ENCODE measurements at regions not wholly inside any gene's neighbourhood (a gene's known extent, or its start where the extent isn't known, plus 50 kb on each side); places are given as distances from the start of the nearest gene placed in this dataset.

DNA sequence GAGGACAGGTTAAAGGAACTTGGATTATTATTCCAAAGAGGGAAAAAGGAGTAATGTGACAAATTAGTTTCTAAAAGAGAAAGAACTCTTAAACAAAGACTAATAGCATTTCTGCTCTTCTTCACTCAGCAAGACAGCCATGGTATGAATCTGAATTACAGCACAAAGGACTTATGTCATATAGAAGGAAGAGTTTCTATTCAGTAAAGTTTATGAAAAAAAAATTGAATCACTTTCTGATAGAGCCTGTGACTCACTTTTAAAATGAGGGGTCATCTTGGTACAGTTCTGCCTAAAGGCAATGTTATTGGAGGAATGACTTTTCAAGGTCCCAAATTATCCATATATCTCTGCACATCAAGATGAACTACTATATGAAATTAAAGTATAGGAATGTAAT is 101.7 kb downstream of the DUSP6 start:
- no peaks in the 10 kb centered on the region for H3K9me3 ChIP-seq (ENCODE audit: control extremely low read depth in 1 of 5, control insufficient read depth in 4 of 5, insufficient read depth in 2 of 5, low read depth in 1 of 5, low read length in 4 of 5)
- DNase-seq, result peak in 2 of 3 donors; percentile 52 to 72
- H3K27me3 ChIP-seq (replicated peaks in 2 of 5; ENCODE audit: control insufficient read depth in 4 of 5, insufficient read depth in 5 of 5, low read length in 4 of 5), result no peaks in the 10 kb centered on the region
- H3K4me1 ChIP-seq (ENCODE audit: control extremely low read depth in 1 of 4, control insufficient read depth in 4 of 4, insufficient read depth in 4 of 4, low read length in 3 of 4), result peaks cover 16 to 43% (median 31%) of the 10 kb centered on the region in 4 experiments
- H3K36me3 ChIP-seq (ENCODE audit: control insufficient read depth in 4 of 4, insufficient read depth in 4 of 4, low read length in 3 of 4), result no peaks in the 10 kb centered on the region
- ChIA-PET CTCF (interaction anchor here (0.6 to 1.6 kb wide), 2 partner anchors 12 to 293 kb away, joined by 3 to 4 read pairs; no protein-coding TSS in a partner anchor), POLR2A (no interaction called here)
- H3K4me3 ChIP-seq (ENCODE audit: control insufficient read depth in 1 of 7, extremely low read depth in 1 of 7, insufficient read depth in 4 of 7, low read depth in 2 of 7, low read length in 6 of 7), result peak overlapping the region in 2 of 7 experiments; percentile 5 to 8
- peak overlapping the region in 1 of 2 experiments; percentile 59 for H3K27ac ChIP-seq (ENCODE audit: insufficient read depth in 1 of 2, low read depth in 1 of 2, low read length in 2 of 2, poor library complexity in 1 of 2, severe bottlenecking in 2 of 2)

DNA sequence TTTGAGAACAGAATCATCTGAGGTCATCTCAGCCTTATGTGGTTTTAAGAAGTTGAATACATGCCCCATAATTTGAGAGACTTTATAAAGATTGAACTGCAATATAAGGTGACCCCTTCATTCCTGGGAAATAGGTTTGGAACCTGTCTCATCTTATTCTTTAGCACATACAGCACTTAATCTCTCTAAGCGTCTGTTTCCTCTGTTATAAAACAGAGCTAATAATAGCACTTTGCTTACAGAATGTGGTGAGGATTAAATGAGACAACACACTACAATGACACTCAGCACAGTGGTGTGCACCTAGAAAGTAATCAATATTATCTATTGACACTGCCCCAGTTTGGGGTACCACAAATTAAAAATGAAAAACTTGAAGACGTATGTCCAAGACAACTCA is 102.1 kb downstream of the DUSP6 start:
- Histone ChIP-seq H3K27me3 (replicated peaks in 2 of 5; ENCODE audit: control insufficient read depth in 4 of 5, insufficient read depth in 5 of 5, low read length in 4 of 5) (no peaks in the 10 kb centered on the region), H3K27ac (ENCODE audit: insufficient read depth in 1 of 2, low read depth in 1 of 2, low read length in 2 of 2, poor library complexity in 1 of 2, severe bottlenecking in 2 of 2) (peak overlapping the region in 1 of 2 experiments; percentile 59), H3K9me3 (ENCODE audit: control extremely low read depth in 1 of 5, control insufficient read depth in 4 of 5, insufficient read depth in 2 of 5, low read depth in 1 of 5, low read length in 4 of 5) (no peaks in the 10 kb centered on the region), H3K4me3 (ENCODE audit: control insufficient read depth in 1 of 7, extremely low read depth in 1 of 7, insufficient read depth in 4 of 7, low read depth in 2 of 7, low read length in 6 of 7) (peak overlapping the region in 2 of 7 experiments; percentile 5 to 8), H3K4me1 (ENCODE audit: control extremely low read depth in 1 of 4, control insufficient read depth in 4 of 4, insufficient read depth in 4 of 4, low read length in 3 of 4) (peaks cover 20 to 47% (median 35%) of the 10 kb centered on the region in 4 experiments), H3K36me3 (ENCODE audit: control insufficient read depth in 4 of 4, insufficient read depth in 4 of 4, low read length in 3 of 4) (no peaks in the 10 kb centered on the region)
- no CpG with 5 or more reads among the region's 2 CpGs for WGBS (ENCODE audit: insufficient coverage)
- peak in 2 of 3 donors; percentile 76 to 90 for DNase-seq
- CTCF ChIA-PET, result interaction anchor here (0.6 kb wide), 1 partner anchor 294 kb away, joined by 3 read pairs; no protein-coding TSS in a partner anchor
- POLR2A ChIA-PET, result interaction anchor here (0.6 kb wide), 1 partner anchor 27 kb away, joined by 3 read pairs; no protein-coding TSS in a partner anchor

DNA sequence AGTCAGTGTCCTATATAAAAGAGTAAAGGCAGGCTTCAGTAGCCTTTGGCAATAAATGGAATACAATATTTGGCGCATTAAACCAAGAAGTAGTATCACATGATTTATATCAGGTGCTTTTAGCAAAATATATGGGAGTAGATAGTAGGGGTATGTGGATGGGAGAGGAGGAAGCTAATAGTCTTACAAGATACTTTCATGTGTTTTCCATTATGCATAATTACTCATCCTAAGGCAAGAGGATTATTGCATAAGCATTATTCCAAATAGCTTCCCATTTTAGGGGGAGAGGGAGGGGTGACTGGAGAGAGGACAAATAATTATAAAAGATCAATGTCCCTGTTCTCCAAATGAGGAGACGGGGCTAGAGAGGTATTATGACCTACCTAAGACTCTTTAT is 104.3 kb downstream of the DUSP6 start:
- Histone ChIP-seq H3K4me3 (ENCODE audit: control insufficient read depth in 1 of 7, extremely low read depth in 1 of 7, insufficient read depth in 4 of 7, low read depth in 2 of 7, low read length in 6 of 7) (no peak overlapping the region), H3K36me3 (ENCODE audit: control insufficient read depth in 4 of 4, insufficient read depth in 4 of 4, low read length in 3 of 4) (no peaks in the 10 kb centered on the region), H3K9me3 (ENCODE audit: control extremely low read depth in 1 of 5, control insufficient read depth in 4 of 5, insufficient read depth in 2 of 5, low read depth in 1 of 5, low read length in 4 of 5) (no peaks in the 10 kb centered on the region), H3K4me1 (ENCODE audit: control extremely low read depth in 1 of 4, control insufficient read depth in 4 of 4, insufficient read depth in 4 of 4, low read length in 3 of 4) (peaks cover 31 to 66% (median 48%) of the 10 kb centered on the region in 4 experiments), H3K27me3 (replicated peaks in 2 of 5; ENCODE audit: control insufficient read depth in 4 of 5, insufficient read depth in 5 of 5, low read length in 4 of 5) (no peaks in the 10 kb centered on the region), H3K27ac (ENCODE audit: insufficient read depth in 1 of 2, low read depth in 1 of 2, low read length in 2 of 2, poor library complexity in 1 of 2, severe bottlenecking in 2 of 2) (no peak overlapping the region)
- WGBS (ENCODE audit: insufficient coverage), result no CpG with 5 or more reads among the region's 2 CpGs
- CTCF ChIA-PET, result interaction anchor here (1.0 to 1.3 kb wide), 4 partner anchors 21 to 113 kb away, joined by 3 read pairs; no protein-coding TSS in a partner anchor
- DNase-seq, result no peak
- POLR2A ChIA-PET, result interaction anchor here (0.5 kb wide), 1 partner anchor 135 kb away, joined by 3 read pairs; no protein-coding TSS in a partner anchor

DNA sequence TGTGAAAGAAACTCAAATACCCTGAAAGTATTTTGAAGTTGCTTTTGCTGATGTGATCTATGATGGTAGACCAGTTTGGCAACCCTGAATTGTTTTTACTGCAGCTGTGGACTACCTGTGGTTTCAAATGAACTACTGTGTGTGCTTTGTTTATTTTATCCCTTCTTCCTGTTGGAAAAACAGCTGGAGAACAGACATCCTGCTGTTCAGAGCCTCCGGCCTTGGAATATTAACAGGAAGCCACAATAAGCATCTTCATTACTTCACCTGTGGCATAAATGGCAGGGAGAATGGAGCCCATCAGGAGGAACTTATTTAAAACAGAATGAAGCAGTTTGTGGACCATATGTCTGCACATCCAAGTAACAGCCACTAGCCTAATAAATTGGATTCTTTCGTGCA is 104.8 kb downstream of the DUSP6 start:
- no peak overlapping the region for H3K4me3 ChIP-seq (ENCODE audit: control insufficient read depth in 1 of 7, extremely low read depth in 1 of 7, insufficient read depth in 4 of 7, low read depth in 2 of 7, low read length in 6 of 7)
- H3K9me3 ChIP-seq (ENCODE audit: control extremely low read depth in 1 of 5, control insufficient read depth in 4 of 5, insufficient read depth in 2 of 5, low read depth in 1 of 5, low read length in 4 of 5), result no peaks in the 10 kb centered on the region
- H3K27me3 ChIP-seq (replicated peaks in 2 of 5; ENCODE audit: control insufficient read depth in 4 of 5, insufficient read depth in 5 of 5, low read length in 4 of 5), result no peaks in the 10 kb centered on the region
- POLR2A ChIA-PET, result interaction anchor here (0.5 kb wide), 1 partner anchor 136 kb away, joined by 3 read pairs; no protein-coding TSS in a partner anchor
- H3K27ac ChIP-seq (ENCODE audit: insufficient read depth in 1 of 2, low read depth in 1 of 2, low read length in 2 of 2, poor library complexity in 1 of 2, severe bottlenecking in 2 of 2), result no peak overlapping the region
- no peak for DNase-seq
- no CpG with 5 or more reads among the region's 2 CpGs for WGBS (ENCODE audit: insufficient coverage)
- CTCF ChIA-PET, result interaction anchor here (1.2 to 1.3 kb wide), 3 partner anchors 20 to 113 kb away, joined by 3 read pairs; no protein-coding TSS in a partner anchor
- peaks cover 30 to 65% (median 46%) of the 10 kb centered on the region in 4 experiments for H3K4me1 ChIP-seq (ENCODE audit: control extremely low read depth in 1 of 4, control insufficient read depth in 4 of 4, insufficient read depth in 4 of 4, low read length in 3 of 4)
- no peaks in the 10 kb centered on the region for H3K36me3 ChIP-seq (ENCODE audit: control insufficient read depth in 4 of 4, insufficient read depth in 4 of 4, low read length in 3 of 4)

DNA sequence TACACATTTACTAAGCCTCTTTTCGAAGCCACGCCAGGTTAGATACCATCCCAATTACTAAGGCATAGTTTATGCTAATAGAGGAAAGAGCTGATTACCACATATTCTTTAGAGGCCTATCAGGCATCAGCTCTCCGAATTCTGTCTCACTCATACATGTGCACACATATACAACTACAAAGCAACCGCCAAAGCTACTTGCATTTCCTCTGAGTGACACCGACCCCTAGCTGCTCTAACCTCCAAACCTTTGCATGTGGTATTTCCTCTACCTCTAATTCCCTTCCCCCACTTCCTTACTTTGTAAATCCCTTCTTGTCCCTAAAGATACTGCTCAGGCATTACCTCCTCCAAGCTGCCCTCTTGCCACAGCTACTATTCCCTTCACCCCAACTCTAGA is 107.2 kb downstream of the DUSP6 start:
- peak overlapping the region in 1 of 7 experiments; percentile 38 for H3K4me3 ChIP-seq (ENCODE audit: control insufficient read depth in 1 of 7, extremely low read depth in 1 of 7, insufficient read depth in 4 of 7, low read depth in 2 of 7, low read length in 6 of 7)
- H3K27ac ChIP-seq (ENCODE audit: insufficient read depth in 1 of 2, low read depth in 1 of 2, low read length in 2 of 2, poor library complexity in 1 of 2, severe bottlenecking in 2 of 2), result peak overlapping the region in 1 of 2 experiments; percentile 25
- WGBS (ENCODE audit: insufficient coverage), result 0% methylated on average over 3 of the region's 5 CpGs
- DNase-seq, result peak; percentile 30 to 84 (median 77)
- no peaks in the 10 kb centered on the region for H3K9me3 ChIP-seq (ENCODE audit: control extremely low read depth in 1 of 5, control insufficient read depth in 4 of 5, insufficient read depth in 2 of 5, low read depth in 1 of 5, low read length in 4 of 5)
- CTCF ChIA-PET, result interaction anchor here (1.0 to 1.5 kb wide), 4 partner anchors 8 to 191 kb away, joined by 3 to 4 read pairs (median 3); no protein-coding TSS in a partner anchor
- no peaks in the 10 kb centered on the region for H3K36me3 ChIP-seq (ENCODE audit: control insufficient read depth in 4 of 4, insufficient read depth in 4 of 4, low read length in 3 of 4)
- POLR2A ChIA-PET, result interaction anchor here (1.4 kb wide), 1 partner anchor 10 kb away, joined by 4 read pairs; no protein-coding TSS in a partner anchor
- peaks cover 17 to 41% (median 27%) of the 10 kb centered on the region in 4 experiments for H3K4me1 ChIP-seq (ENCODE audit: control extremely low read depth in 1 of 4, control insufficient read depth in 4 of 4, insufficient read depth in 4 of 4, low read length in 3 of 4)
- no peaks in the 10 kb centered on the region for H3K27me3 ChIP-seq (replicated peaks in 2 of 5; ENCODE audit: control insufficient read depth in 4 of 5, insufficient read depth in 5 of 5, low read length in 4 of 5)

DNA sequence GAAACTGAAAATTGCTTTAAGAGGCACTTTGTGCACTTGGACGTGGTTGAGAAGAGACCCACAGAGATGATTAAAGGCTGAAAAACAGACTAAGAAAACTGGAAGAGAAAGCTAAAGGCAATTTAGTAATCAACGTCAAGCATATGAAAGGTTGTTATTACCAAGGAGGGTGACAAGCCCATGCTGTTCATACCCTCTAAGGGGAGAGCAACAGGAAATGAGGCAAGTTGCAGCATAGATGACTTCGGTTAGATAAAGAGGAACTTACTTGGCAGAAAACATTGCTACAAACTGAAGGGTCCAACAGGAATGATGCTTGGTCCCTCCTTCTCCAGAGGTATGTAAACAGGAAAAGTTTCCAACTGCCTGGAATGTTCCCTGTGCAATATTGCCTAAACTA is 107.8 kb downstream of the DUSP6 start:
- CTCF ChIA-PET, result interaction anchor here (0.7 to 1.2 kb wide), 4 partner anchors 20 to 190 kb away, joined by 3 to 4 read pairs (median 3); no protein-coding TSS in a partner anchor
- Histone ChIP-seq H3K4me1 (ENCODE audit: control extremely low read depth in 1 of 4, control insufficient read depth in 4 of 4, insufficient read depth in 4 of 4, low read length in 3 of 4) (peaks cover 15 to 36% (median 25%) of the 10 kb centered on the region in 4 experiments), H3K9me3 (ENCODE audit: control extremely low read depth in 1 of 5, control insufficient read depth in 4 of 5, insufficient read depth in 2 of 5, low read depth in 1 of 5, low read length in 4 of 5) (no peaks in the 10 kb centered on the region), H3K4me3 (ENCODE audit: control insufficient read depth in 1 of 7, extremely low read depth in 1 of 7, insufficient read depth in 4 of 7, low read depth in 2 of 7, low read length in 6 of 7) (peak overlapping the region in 4 of 7 experiments; percentile 3 to 38 (median 16)), H3K27me3 (replicated peaks in 2 of 5; ENCODE audit: control insufficient read depth in 4 of 5, insufficient read depth in 5 of 5, low read length in 4 of 5) (no peaks in the 10 kb centered on the region), H3K36me3 (ENCODE audit: control insufficient read depth in 4 of 4, insufficient read depth in 4 of 4, low read length in 3 of 4) (no peaks in the 10 kb centered on the region), H3K27ac (ENCODE audit: insufficient read depth in 1 of 2, low read depth in 1 of 2, low read length in 2 of 2, poor library complexity in 1 of 2, severe bottlenecking in 2 of 2) (peak overlapping the region in 1 of 2 experiments; percentile 25)
- POLR2A ChIA-PET, result interaction anchor here (1.3 to 1.4 kb wide), 2 partner anchors 9 to 102 kb away, joined by 3 to 4 read pairs; no protein-coding TSS in a partner anchor
- DNase-seq, result peak in 2 of 3 donors; percentile 62 to 73
- WGBS (ENCODE audit: insufficient coverage), result 21% methylated on average over 3 of the region's 3 CpGs

DNA sequence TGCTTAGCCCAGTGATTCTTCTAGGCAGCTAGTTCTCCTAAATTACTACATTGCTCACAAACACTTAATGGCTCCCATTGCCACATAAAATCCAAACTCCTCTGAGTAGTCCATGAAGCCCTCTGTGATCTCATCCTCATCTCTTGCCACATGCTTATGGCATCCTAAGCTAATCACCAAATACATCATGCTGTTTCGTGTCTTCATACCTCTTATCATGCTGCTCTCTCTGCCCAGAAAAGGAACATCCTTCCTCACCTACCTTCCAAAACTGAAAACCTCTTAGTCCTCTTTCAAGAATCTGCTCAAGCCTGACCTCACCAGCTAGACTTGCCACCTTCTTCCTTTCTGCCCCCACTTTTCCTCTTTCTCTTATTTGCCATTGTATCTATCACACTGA is 108.5 kb downstream of the DUSP6 start:
- Histone ChIP-seq H3K27ac (ENCODE audit: insufficient read depth in 1 of 2, low read depth in 1 of 2, low read length in 2 of 2, poor library complexity in 1 of 2, severe bottlenecking in 2 of 2) (no peak overlapping the region), H3K9me3 (ENCODE audit: control extremely low read depth in 1 of 5, control insufficient read depth in 4 of 5, insufficient read depth in 2 of 5, low read depth in 1 of 5, low read length in 4 of 5) (no peaks in the 10 kb centered on the region), H3K27me3 (replicated peaks in 2 of 5; ENCODE audit: control insufficient read depth in 4 of 5, insufficient read depth in 5 of 5, low read length in 4 of 5) (no peaks in the 10 kb centered on the region), H3K36me3 (ENCODE audit: control insufficient read depth in 4 of 4, insufficient read depth in 4 of 4, low read length in 3 of 4) (no peaks in the 10 kb centered on the region), H3K4me1 (ENCODE audit: control extremely low read depth in 1 of 4, control insufficient read depth in 4 of 4, insufficient read depth in 4 of 4, low read length in 3 of 4) (peaks cover 15 to 36% (median 26%) of the 10 kb centered on the region in 4 experiments), H3K4me3 (ENCODE audit: control insufficient read depth in 1 of 7, extremely low read depth in 1 of 7, insufficient read depth in 4 of 7, low read depth in 2 of 7, low read length in 6 of 7) (no peak overlapping the region)
- DNase-seq, result no peak
- ChIA-PET POLR2A (interaction anchor here (1.3 kb wide), 1 partner anchor 103 kb away, joined by 3 read pairs; no protein-coding TSS in a partner anchor), CTCF (interaction anchor here (0.7 to 1.5 kb wide), 5 partner anchors 8 to 108 kb away, joined by 3 to 5 read pairs (median 4); no protein-coding TSS in a partner anchor)
- 80% methylated on average over 1 of the region's 1 CpG for WGBS (ENCODE audit: insufficient coverage)
